IMR-90 (cell line): ENCODE measurements at regions not wholly inside any gene's neighbourhood (a gene's known extent, or its start where the extent isn't known, plus 50 kb on each side); places are given as distances from the start of the nearest gene placed in this dataset.
A peak's percentile ranks its signal among the peaks of the same experiment; 100 is the strongest.
"Not testable (repeated sequence)": the region's sequence is repeated elsewhere in the genome, so short reads cannot be mapped to it uniquely, and the experiment has no call there.

Experiments used
- ATAC-seq: fragments of 200-7000 bp; cut with Tn5 transposase; 2 replicates; pipeline ENCODE4 v1.9.1; 2020; ENCODE audit warnings: low read depth, mild to moderate bottlenecking, moderate library complexity
- BruUV-seq: library from RNA; stranded (reverse); fragments of 400-500 nt; replicated peaks from 2 replicates; lab custom pipeline; 2021; lab: Mats Ljungman, UMichigan
- CTCF ChIA-PET: fragments of 300-600 bp; formaldehyde crosslinking; extraction: SDS; loops from one replicate; lab custom pipeline; 2021; ENCODE audit warnings: antibody characterized with exemption; lab: Yijun Ruan, JAX
- POLR2A ChIA-PET: fragments of 300-600 bp; sonication (Branson Sonifier 250); formaldehyde crosslinking; loops from one replicate; lab custom pipeline; 2022; ENCODE audit warnings: antibody characterized with exemption; ENCODE audit not compliant: unreplicated experiment; lab: Charles Lee
- DNase-seq: peaks from one replicate; pipeline ENCODE4 v3.0.0; 2013
- H2AFZ ChIP-seq: replicated peaks from 2 replicates; pipeline ENCODE3; 2013; ENCODE audit warnings: low read length, mild to moderate bottlenecking; ENCODE audit not compliant: poor library complexity
- H2AK5ac ChIP-seq: 2 replicates; pipeline ENCODE4 v1.6.1; 2013; ENCODE audit warnings: low read depth, low read length, inconsistent platforms
- H2AK9ac ChIP-seq: replicated peaks from 2 replicates; pipeline ENCODE3; 2013; ENCODE audit warnings: mild to moderate bottlenecking, low read depth, low read length, moderate library complexity; ENCODE audit not compliant: poor library complexity
- H2BK120ac ChIP-seq: 2 replicates; pipeline ENCODE4 v1.6.1; 2013; ENCODE audit warnings: low read depth, low read length, inconsistent platforms
- H2BK15ac ChIP-seq: 3 replicates; pipeline ENCODE4 v1.6.1; 2013; ENCODE audit warnings: low read depth, low read length, inconsistent platforms
- H2BK20ac ChIP-seq: 2 replicates; pipeline ENCODE4 v1.6.1; 2013; ENCODE audit warnings: low read depth, mild to moderate bottlenecking, inconsistent platforms, low read length, moderate library complexity
- H2BK5ac ChIP-seq: 2 replicates; pipeline ENCODE4 v1.6.1; 2013; ENCODE audit warnings: mild to moderate bottlenecking, low read depth, low read length, inconsistent platforms; ENCODE audit not compliant: poor library complexity, severe bottlenecking
- H3K14ac ChIP-seq: replicated peaks from 2 replicates; pipeline ENCODE4 v1.6.1; 2013; ENCODE audit warnings: low read depth, low read length, inconsistent platforms
- H3K18ac ChIP-seq: 2 replicates; pipeline ENCODE4 v1.6.1; 2013; ENCODE audit warnings: low read depth, low read length, control low read depth
- H3K23ac ChIP-seq: 2 replicates; pipeline ENCODE4 v1.6.1; 2013; ENCODE audit warnings: low read depth, low read length, inconsistent platforms
- H3K27ac ChIP-seq: 2 replicates; pipeline ENCODE4 v1.5.1; 2013; ENCODE audit warnings: mild to moderate bottlenecking, control low read depth, low read length; ENCODE audit not compliant: insufficient read depth
- H3K27me3 ChIP-seq: 2 replicates; pipeline ENCODE4 v1.6.1; 2013; ENCODE audit warnings: low read length; ENCODE audit not compliant: control insufficient read depth, insufficient read depth
- H3K36me3 ChIP-seq: 2 replicates; pipeline ENCODE4 v1.6.1; 2013; ENCODE audit warnings: low read length, mixed read lengths; ENCODE audit not compliant: control insufficient read depth, insufficient read depth
- H3K4ac ChIP-seq: 2 replicates; pipeline ENCODE4 v1.6.1; 2013; ENCODE audit warnings: low read depth, low read length, inconsistent platforms
- H3K4me1 ChIP-seq: 2 replicates; pipeline ENCODE4 v1.6.1; 2013; ENCODE audit warnings: low read length, mixed read lengths; ENCODE audit not compliant: control insufficient read depth, insufficient read depth
- H3K4me2 ChIP-seq: 2 replicates; pipeline ENCODE4 v1.6.1; 2013; ENCODE audit warnings: low read depth, mild to moderate bottlenecking, control low read depth, low read length, moderate library complexity
- H3K4me3 ChIP-seq: 2 replicates; pipeline ENCODE4 v1.5.1; 2013; ENCODE audit warnings: low read depth, mild to moderate bottlenecking, control low read depth, low read length, moderate library complexity; ENCODE audit not compliant: insufficient read depth
- H3K56ac ChIP-seq: 2 replicates; pipeline ENCODE4 v1.6.1; 2013; ENCODE audit warnings: low read length, inconsistent platforms; ENCODE audit not compliant: insufficient read depth; ENCODE audit errors: extremely low read depth
- H3K79me1 ChIP-seq, 2 experiments: 2 replicates each; pipeline ENCODE4 v1.6.1; 2013; ENCODE audit warnings: low read length in 2 of 2, inconsistent platforms in 1 of 2, low read depth in 1 of 2
- H3K9ac ChIP-seq: 2 replicates; pipeline ENCODE4 v1.6.1; 2013; ENCODE audit warnings: low read depth, low read length, control low read depth
- H3K9me1 ChIP-seq: 2 replicates; pipeline ENCODE4 v1.6.1; 2013; ENCODE audit warnings: low read length, inconsistent platforms; ENCODE audit not compliant: insufficient read depth
- H3K9me3 ChIP-seq: 2 replicates; pipeline ENCODE4 v1.6.1; 2013; ENCODE audit warnings: low read length; ENCODE audit not compliant: control insufficient read depth, insufficient read depth
- H4K20me1 ChIP-seq: 2 replicates; pipeline ENCODE4 v1.6.1; 2013; ENCODE audit warnings: low read length, inconsistent platforms; ENCODE audit not compliant: insufficient read depth
- H4K5ac ChIP-seq: 2 replicates; pipeline ENCODE4 v1.6.1; 2013; ENCODE audit warnings: mild to moderate bottlenecking, low read depth, low read length, control low read depth
- H4K8ac ChIP-seq, 2 experiments: 2 replicates each; pipeline ENCODE4 v1.6.1; 2013; ENCODE audit warnings: low read depth in 2 of 2, low read length in 2 of 2, control low read depth in 1 of 2, inconsistent platforms in 1 of 2
- H4K91ac ChIP-seq: 2 replicates; pipeline ENCODE4 v1.6.1; 2013; ENCODE audit warnings: low read depth, low read length, inconsistent platforms; ENCODE audit not compliant: insufficient read depth
- CEBPB ChIP-seq: IDR thresholded peaks from 2 replicates; pipeline ENCODE4 v1.6.1; 2012; ENCODE audit warnings: low read depth, low read length, improper control_type of control experiment
- MXI1 ChIP-seq: IDR thresholded peaks from 2 replicates; pipeline ENCODE4 v1.6.1; 2012; ENCODE audit warnings: low read depth, mild to moderate bottlenecking, low read length, moderate library complexity, borderline replicate concordance
- RAD21 ChIP-seq: IDR thresholded peaks from 2 replicates; pipeline ENCODE4 v1.6.1; 2012; ENCODE audit warnings: low read length, improper control_type of control experiment
- SMC3 ChIP-seq: fragments of 150-350 bp; IDR thresholded peaks from 2 replicates; pipeline ENCODE4 v1.6.1; 2016; ENCODE audit warnings: low read depth, mild to moderate bottlenecking, antibody characterized with exemption, low read length, moderate library complexity
- WGBS, 2 experiments: methylation state at CpG; one replicate each; pipeline versions ENCODE4 v1.1.5 to v1.1.7; 2013; ENCODE audit warnings: missing lambda C conversion rate in 2 of 2; ENCODE audit not compliant: insufficient read length in 1 of 2; ENCODE audit errors: extremely low coverage in 2 of 2; 5-methylcytosine and 5-hydroxymethylcytosine counted together
- dilution Hi-C: fragments of 300-500 bp; cut with HindIII; formaldehyde crosslinking; loops from one replicate; pipeline ENCODE4 v1.14.3; 2018; ENCODE audit warnings: low sequenced_read_pairs; ENCODE audit not compliant: unreplicated experiment
- in situ Hi-C: fragments of 300-500 bp; cut with MboI; formaldehyde crosslinking; loops from 3 replicates; pipeline ENCODE4 v1.14.3; 2019; ENCODE audit warnings: low sequenced_read_pairs, inconsistent platforms, mixed read lengths
- intact Hi-C: fragments of 100-400 bp; cut with micrococcal nuclease; formaldehyde crosslinking; loops from 2 replicates; pipeline ENCODE4 v1.10.0; 2022
- TF ChIP-seq, protein P1 (sequence below): fragments of 150-350 bp; IDR thresholded peaks from 2 replicates; pipeline ENCODE4 v1.6.1; 2017; ENCODE audit warnings: mild to moderate bottlenecking, antibody characterized with exemption, low read length, low read depth

DNA sequence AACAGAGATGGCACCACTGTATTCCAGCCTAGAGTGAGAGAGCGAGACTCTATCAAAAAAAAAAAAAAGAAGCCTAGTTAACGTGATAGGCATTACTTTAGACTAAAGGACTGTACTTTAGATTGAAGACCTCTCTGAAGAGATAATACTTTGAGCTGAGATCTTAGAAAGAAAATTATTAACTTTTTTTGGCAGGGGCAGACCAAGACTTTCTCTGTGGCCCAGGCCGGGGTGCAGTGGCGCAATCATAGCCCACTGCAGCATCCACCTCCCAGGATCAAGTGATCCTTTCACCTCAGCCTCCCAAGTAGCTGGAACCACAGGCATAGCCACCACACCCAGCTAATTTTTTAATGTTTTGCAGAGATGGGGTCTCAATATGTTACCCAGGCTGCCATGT is 75.7 kb upstream of the TNRC6A start:
- no peaks in the 10 kb centered on the region for H3K9me3 ChIP-seq
- no peak overlapping the region for H3K9ac ChIP-seq
- ChIA-PET POLR2A (no interaction called here), CTCF (no interaction called here)
- no peak overlapping the region for H3K4me2 ChIP-seq
- no peak overlapping the region for H2AK9ac ChIP-seq
- TF ChIP-seq RAD21 (no peak), SMC3 (no peak), MXI1 (no peak), CEBPB (no peak)
- TF ChIP-seq, protein P1, sequence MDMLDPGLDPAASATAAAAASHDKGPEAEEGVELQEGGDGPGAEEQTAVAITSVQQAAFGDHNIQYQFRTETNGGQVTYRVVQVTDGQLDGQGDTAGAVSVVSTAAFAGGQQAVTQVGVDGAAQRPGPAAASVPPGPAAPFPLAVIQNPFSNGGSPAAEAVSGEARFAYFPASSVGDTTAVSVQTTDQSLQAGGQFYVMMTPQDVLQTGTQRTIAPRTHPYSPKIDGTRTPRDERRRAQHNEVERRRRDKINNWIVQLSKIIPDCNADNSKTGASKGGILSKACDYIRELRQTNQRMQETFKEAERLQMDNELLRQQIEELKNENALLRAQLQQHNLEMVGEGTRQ: no peak
- no peak overlapping the region for H4K5ac ChIP-seq
- in situ Hi-C loops (no loop called here), intact Hi-C loops (no loop called here), dilution Hi-C loops (no loop called here)
- no peak for DNase-seq
- H2BK5ac ChIP-seq: no peak overlapping the region
- no peak overlapping the region for H4K91ac ChIP-seq
- no peaks in the 10 kb centered on the region for H4K20me1 ChIP-seq
- H4K8ac ChIP-seq: no peak overlapping the region
- H3K9me1 ChIP-seq: no peaks in the 10 kb centered on the region
- no peak overlapping the region for H3K4ac ChIP-seq
- no CpG with 5 or more reads among the region's 4 CpGs for WGBS, 2 experiments
- H2AK5ac ChIP-seq: no peak overlapping the region
- no peaks in the 10 kb centered on the region for H3K36me3 ChIP-seq
- no peak overlapping the region for H2BK15ac ChIP-seq
- no peak overlapping the region for H2AFZ ChIP-seq
- H3K18ac ChIP-seq: no peak overlapping the region
- no TSS peak for BruUV-seq
- H3K27ac ChIP-seq: no peak overlapping the region
- peak overlapping the region; percentile 13; the same call in 1 of the 2 replicates for H2BK120ac ChIP-seq
- no peaks in the 10 kb centered on the region for H3K79me1 ChIP-seq
- peak overlapping the region; percentile 20; the same call in 1 of the 2 replicates for H2BK20ac ChIP-seq
- ATAC-seq: no peak
- H3K27me3 ChIP-seq: no peaks in the 10 kb centered on the region
- no peak overlapping the region for H3K4me3 ChIP-seq
- peaks cover 8% of the 10 kb centered on the region for H3K4me1 ChIP-seq
- H3K23ac ChIP-seq: no peak overlapping the region
- no peak overlapping the region for H3K56ac ChIP-seq
- H3K14ac ChIP-seq: no peak overlapping the region

DNA sequence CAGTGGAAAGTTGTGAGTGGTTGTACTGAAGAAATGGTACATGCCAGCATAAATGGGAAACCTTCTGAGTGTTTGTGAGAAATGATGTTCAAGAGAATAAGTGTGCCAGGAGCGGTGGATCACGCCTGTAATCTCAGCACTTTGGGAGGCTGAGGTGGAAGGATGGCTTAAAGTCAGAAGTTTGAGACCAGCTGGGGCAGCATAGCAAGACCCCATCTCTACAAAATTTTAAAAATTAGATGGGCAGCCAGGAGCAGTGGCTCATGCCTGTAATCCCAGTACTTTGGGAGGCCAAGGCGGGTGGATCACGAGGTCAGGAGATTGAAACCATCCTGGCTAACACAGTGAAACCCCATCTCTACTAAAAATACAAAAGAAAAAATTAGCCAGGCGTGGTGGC is 63.5 kb upstream of the TNRC6A start:
- H3K79me1 ChIP-seq, H3K14ac ChIP-seq, H2AFZ ChIP-seq, H2BK120ac ChIP-seq, H2AK9ac ChIP-seq, H2BK5ac ChIP-seq, H3K18ac ChIP-seq, H3K27ac ChIP-seq, H3K9ac ChIP-seq, H3K36me3 ChIP-seq, ATAC-seq, H4K5ac ChIP-seq, H3K56ac ChIP-seq, H3K4me2 ChIP-seq, H2BK20ac ChIP-seq, H2BK15ac ChIP-seq, H3K9me3 ChIP-seq, H4K8ac ChIP-seq, H4K20me1 ChIP-seq, H3K4me3 ChIP-seq, H2AK5ac ChIP-seq, H3K23ac ChIP-seq, H3K27me3 ChIP-seq, BruUV-seq, DNase-seq, CTCF ChIA-PET, POLR2A ChIA-PET, dilution Hi-C loops, H4K91ac ChIP-seq, in situ Hi-C loops, H3K4ac ChIP-seq: not testable (repeated sequence)
- Histone ChIP-seq H3K9me1 (peaks cover 12% of the 10 kb centered on the region), H3K4me1 (peaks cover 10% of the 10 kb centered on the region)
- no CpG with 5 or more reads among the region's 5 CpGs for WGBS, 2 experiments
- intact Hi-C loops: loop anchor here (5.0 kb wide), 1 partner anchor 84 kb away; no protein-coding TSS in a partner anchor
